ENCODE measurements at regions not wholly inside any gene's neighbourhood (a gene's known extent, or its start where the extent isn't known, plus 50 kb on each side); places are given as distances from the start of the nearest gene placed in this dataset.

- H3K4me3 ChIP-seq (ENCODE audit: control insufficient read depth, low read depth, low read length): no peak overlapping the region
- no peak for DNase-seq (ENCODE audit: low read depth)
- TF ChIP-seq, protein P1, sequence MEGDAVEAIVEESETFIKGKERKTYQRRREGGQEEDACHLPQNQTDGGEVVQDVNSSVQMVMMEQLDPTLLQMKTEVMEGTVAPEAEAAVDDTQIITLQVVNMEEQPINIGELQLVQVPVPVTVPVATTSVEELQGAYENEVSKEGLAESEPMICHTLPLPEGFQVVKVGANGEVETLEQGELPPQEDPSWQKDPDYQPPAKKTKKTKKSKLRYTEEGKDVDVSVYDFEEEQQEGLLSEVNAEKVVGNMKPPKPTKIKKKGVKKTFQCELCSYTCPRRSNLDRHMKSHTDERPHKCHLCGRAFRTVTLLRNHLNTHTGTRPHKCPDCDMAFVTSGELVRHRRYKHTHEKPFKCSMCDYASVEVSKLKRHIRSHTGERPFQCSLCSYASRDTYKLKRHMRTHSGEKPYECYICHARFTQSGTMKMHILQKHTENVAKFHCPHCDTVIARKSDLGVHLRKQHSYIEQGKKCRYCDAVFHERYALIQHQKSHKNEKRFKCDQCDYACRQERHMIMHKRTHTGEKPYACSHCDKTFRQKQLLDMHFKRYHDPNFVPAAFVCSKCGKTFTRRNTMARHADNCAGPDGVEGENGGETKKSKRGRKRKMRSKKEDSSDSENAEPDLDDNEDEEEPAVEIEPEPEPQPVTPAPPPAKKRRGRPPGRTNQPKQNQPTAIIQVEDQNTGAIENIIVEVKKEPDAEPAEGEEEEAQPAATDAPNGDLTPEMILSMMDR (conservative IDR thresholded peaks at IDR 0.05; ENCODE audit: control insufficient read depth, insufficient read depth, low read depth, low read length): no peak
These were observed 89.1 kb upstream of the HS3ST3A1 start for GRCh38 chr17:13690806-13691205.

DNA sequence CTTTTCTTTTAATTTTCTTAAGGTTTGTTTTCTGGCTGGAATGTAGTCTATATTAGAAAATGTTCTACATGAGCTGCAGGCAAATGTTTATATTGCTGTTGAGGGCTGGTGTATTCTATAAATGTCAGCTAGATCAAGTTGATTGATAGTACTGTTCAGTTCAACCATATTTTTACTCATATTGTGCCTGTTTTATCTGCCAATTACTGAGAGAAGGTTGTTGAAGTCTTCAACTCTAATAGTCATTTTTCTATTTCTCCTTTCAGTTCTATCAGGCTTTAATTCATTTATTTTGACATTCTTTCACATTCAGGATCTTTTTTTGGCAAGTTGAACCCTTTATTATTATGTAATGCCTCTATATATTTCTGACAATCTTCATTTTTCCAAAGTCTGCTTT lies 93.2 kb upstream of the HS3ST3A1 start:
- no peak for DNase-seq (ENCODE audit: low read depth)
- H3K4me3 ChIP-seq (ENCODE audit: control insufficient read depth, low read depth, low read length): no peak overlapping the region
- TF ChIP-seq, protein P1 (conservative IDR thresholded peaks at IDR 0.05; ENCODE audit: control insufficient read depth, insufficient read depth, low read depth, low read length): no peak

DNA sequence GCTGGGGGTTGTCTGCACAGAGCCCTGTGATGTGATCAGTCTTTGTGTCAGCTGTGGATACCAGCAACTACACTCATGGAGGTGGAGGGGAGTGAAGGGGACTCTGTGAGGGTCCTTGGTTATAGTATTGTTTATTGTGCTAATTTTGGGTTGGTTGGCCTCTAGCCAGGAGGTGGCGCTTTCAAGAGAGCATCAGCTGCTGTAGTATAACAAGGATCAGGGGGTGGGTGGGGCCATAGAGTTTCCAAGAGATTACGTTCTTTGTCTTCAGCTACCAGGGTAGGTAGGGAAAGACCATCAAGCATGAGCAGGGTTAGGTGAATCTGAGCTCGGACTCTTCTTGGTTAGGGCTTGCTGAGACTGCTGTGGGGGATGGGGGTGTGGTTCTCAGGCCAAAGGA lies 97.1 kb upstream of the HS3ST3A1 start:
- TF ChIP-seq, protein P1 (conservative IDR thresholded peaks at IDR 0.05; ENCODE audit: control insufficient read depth, insufficient read depth, low read depth, low read length): no peak
- H3K4me3 ChIP-seq (ENCODE audit: control insufficient read depth, low read depth, low read length): no peak overlapping the region
- DNase-seq (ENCODE audit: low read depth): no peak

- TF ChIP-seq, protein P1 (conservative IDR thresholded peaks at IDR 0.05; ENCODE audit: control insufficient read depth, insufficient read depth, low read depth, low read length): no peak
- no peak overlapping the region for H3K4me3 ChIP-seq (ENCODE audit: control insufficient read depth, low read depth, low read length)
These were observed 97.5 kb upstream of the HS3ST3A1 start for GRCh38 chr17:13699261-13699660.

GRCh38 chr17:13702266-13702665 lies 100.5 kb upstream of the HS3ST3A1 start:
- peak; percentile 34 for DNase-seq (ENCODE audit: low read depth)
- TF ChIP-seq, protein P1 (conservative IDR thresholded peaks at IDR 0.05; ENCODE audit: control insufficient read depth, insufficient read depth, low read depth, low read length): no peak
- H3K4me3 ChIP-seq (ENCODE audit: control insufficient read depth, low read depth, low read length): no peak overlapping the region

More at GRCh38 chr17:13699261-13699660, 97.5 kb upstream of the HS3ST3A1 start:
- no peak for DNase-seq (ENCODE audit: low read depth)

DNA sequence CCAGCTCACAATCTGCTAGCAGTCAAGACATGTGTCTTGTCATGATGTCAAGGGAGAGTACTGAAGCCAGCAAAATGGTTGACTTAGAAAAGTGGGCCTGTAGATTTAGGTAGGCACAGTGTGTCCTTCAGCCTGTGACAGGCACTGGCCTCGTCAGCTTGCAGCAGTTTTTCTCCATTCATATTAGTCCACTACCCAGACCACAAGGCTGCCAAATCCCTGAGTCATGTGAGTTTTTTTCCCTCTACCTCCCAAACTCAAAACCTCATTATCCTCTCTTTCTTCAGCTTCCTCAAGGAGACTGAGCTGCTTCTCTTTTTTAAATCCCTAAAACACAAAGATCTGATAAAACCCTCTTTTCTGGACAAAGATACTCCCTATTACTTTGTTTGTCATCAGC lies 102.6 kb upstream of the HS3ST3A1 start:
- TF ChIP-seq, protein P1 (conservative IDR thresholded peaks at IDR 0.05; ENCODE audit: control insufficient read depth, insufficient read depth, low read depth, low read length): no peak
- no peak overlapping the region for H3K4me3 ChIP-seq (ENCODE audit: control insufficient read depth, low read depth, low read length)
- DNase-seq (ENCODE audit: low read depth): peak; percentile 81

GRCh38 chr17:13705221-13705620 lies 103.5 kb upstream of the HS3ST3A1 start:
- TF ChIP-seq, protein P1 (conservative IDR thresholded peaks at IDR 0.05; ENCODE audit: control insufficient read depth, insufficient read depth, low read depth, low read length): no peak
- no peak overlapping the region for H3K4me3 ChIP-seq (ENCODE audit: control insufficient read depth, low read depth, low read length)
- no peak for DNase-seq (ENCODE audit: low read depth)

All from fibroblast of mammary gland (primary cell).